ENCODE measurements at regions not wholly inside any gene's neighbourhood (a gene's known extent, or its start where the extent isn't known, plus 50 kb on each side); places are given as distances from the start of the nearest gene placed in this dataset.
A peak's percentile ranks its signal among the peaks of the same experiment; 100 is the strongest.

GRCh38 chr2:196289000-196289399 lies 117.6 kb upstream of the STK17B start:
- Histone ChIP-seq H3K27me3 (no peaks in the 10 kb centered on the region), H3K4me1 (peaks cover 0 to 52% (median 5%) of the 10 kb centered on the region in 3 donors), H3K9me3 (no peaks in the 10 kb centered on the region), H3K27ac (no peak overlapping the region), H3K36me3 (peaks cover 0 to 11% (median 0%) of the 10 kb centered on the region in 3 donors), H3K4me3 (no peak overlapping the region)
- 37 to 62% methylated on average over 2 of the region's 2 CpGs for WGBS, 2 donors
- no peak for DNase-seq
- intact Hi-C loops (cut with DNase I): no loop called here
- TF ChIP-seq CTCF (IDR thresholded peaks at IDR 0.05): no peak
- TF ChIP-seq POLR2A (IDR thresholded peaks at IDR 0.05): no peak

- intact Hi-C loops (cut with DNase I): no loop called here
- no peaks in the 10 kb centered on the region for H3K27me3 ChIP-seq
- no peaks in the 10 kb centered on the region for H3K9me3 ChIP-seq
- peaks cover 0 to 48% (median 5%) of the 10 kb centered on the region in 3 donors for H3K4me1 ChIP-seq
- H3K27ac ChIP-seq: peak overlapping the region in 3 of 4 donors; percentile 60 to 64 (median 60)
- TF ChIP-seq CTCF (IDR thresholded peaks at IDR 0.05) (no peak), POLR2A (IDR thresholded peaks at IDR 0.05) (no peak)
- peaks cover 0 to 11% (median 0%) of the 10 kb centered on the region in 3 donors for H3K36me3 ChIP-seq
- H3K4me3 ChIP-seq: no peak overlapping the region
- no peak for DNase-seq
Measured at GRCh38 chr2:196290136-196290535, 118.8 kb upstream of the STK17B start.

GRCh38 chr2:196290569-196290968 lies 119.2 kb upstream of the STK17B start:
- no peaks in the 10 kb centered on the region for H3K27me3 ChIP-seq
- H3K36me3 ChIP-seq: peaks cover 0 to 11% (median 0%) of the 10 kb centered on the region in 3 donors
- peaks cover 0 to 43% (median 5%) of the 10 kb centered on the region in 3 donors for H3K4me1 ChIP-seq
- no peaks in the 10 kb centered on the region for H3K9me3 ChIP-seq
- WGBS, 2 donors: 69 to 73% methylated on average over 1 of the region's 1 CpG
- DNase-seq: no peak
- H3K27ac ChIP-seq: peak overlapping the region in 3 of 4 donors; percentile 60 to 64 (median 60)
- no peak overlapping the region for H3K4me3 ChIP-seq
- intact Hi-C loops (cut with DNase I): no loop called here
- TF ChIP-seq POLR2A (IDR thresholded peaks at IDR 0.05) (no peak), CTCF (IDR thresholded peaks at IDR 0.05) (no peak)

GRCh38 chr2:196291426-196291825 lies 120.0 kb upstream of the STK17B start:
- Histone ChIP-seq H3K4me1 (peaks cover 0 to 43% (median 5%) of the 10 kb centered on the region in 3 donors), H3K27ac (peak overlapping the region; percentile 7 to 64 (median 60)), H3K4me3 (no peak overlapping the region), H3K9me3 (no peaks in the 10 kb centered on the region), H3K36me3 (peaks cover 0 to 11% (median 0%) of the 10 kb centered on the region in 3 donors), H3K27me3 (no peaks in the 10 kb centered on the region)
- 60 to 77% methylated on average over 2 of the region's 2 CpGs for WGBS, 2 donors
- intact Hi-C loops (cut with DNase I): no loop called here
- TF ChIP-seq CTCF (IDR thresholded peaks at IDR 0.05): no peak
- TF ChIP-seq POLR2A (IDR thresholded peaks at IDR 0.05): no peak
- no peak for DNase-seq

- Histone ChIP-seq H3K9me3 (no peaks in the 10 kb centered on the region), H3K4me1 (peaks cover 0 to 43% (median 5%) of the 10 kb centered on the region in 3 donors), H3K4me3 (no peak overlapping the region), H3K27me3 (no peaks in the 10 kb centered on the region), H3K36me3 (peaks cover 0 to 11% (median 0%) of the 10 kb centered on the region in 3 donors), H3K27ac (peak overlapping the region; percentile 60 to 64 (median 60))
- TF ChIP-seq CTCF (IDR thresholded peaks at IDR 0.05): no peak
- WGBS, 2 donors: 61 to 66% methylated on average over 15 of the region's 16 CpGs
- DNase-seq: no peak
- intact Hi-C loops (cut with DNase I): no loop called here
Measured at GRCh38 chr2:196291873-196292800, 120.8 kb upstream of the STK17B start.
